ENCODE measurements at regions not wholly inside any gene's neighbourhood (a gene's known extent, or its start where the extent isn't known, plus 50 kb on each side); places are given as distances from the start of the nearest gene placed in this dataset.
"Not testable (repeated sequence)": the region's sequence is repeated elsewhere in the genome, so short reads cannot be mapped to it uniquely, and the experiment has no call there.

DNA sequence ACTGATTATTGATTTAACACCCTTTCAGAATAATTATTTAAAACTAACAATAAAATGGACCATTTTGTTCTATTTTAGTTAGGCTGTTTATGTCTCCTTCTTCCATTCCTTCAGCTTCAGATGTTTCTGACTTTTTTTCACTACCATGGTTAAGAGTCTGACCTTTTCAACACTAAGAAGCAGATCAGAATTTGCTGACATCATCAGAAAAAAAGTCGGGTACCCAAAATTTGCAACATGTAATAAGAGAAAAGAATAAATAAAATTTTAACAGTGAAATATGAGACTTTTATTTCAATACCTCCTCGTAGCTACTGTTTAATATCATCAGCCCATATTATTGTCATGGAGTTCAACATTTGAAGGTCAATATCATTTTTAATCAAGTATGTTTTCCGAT, 1158.3 kb downstream of the RPIA start:
- TF ChIP-seq, protein P1, sequence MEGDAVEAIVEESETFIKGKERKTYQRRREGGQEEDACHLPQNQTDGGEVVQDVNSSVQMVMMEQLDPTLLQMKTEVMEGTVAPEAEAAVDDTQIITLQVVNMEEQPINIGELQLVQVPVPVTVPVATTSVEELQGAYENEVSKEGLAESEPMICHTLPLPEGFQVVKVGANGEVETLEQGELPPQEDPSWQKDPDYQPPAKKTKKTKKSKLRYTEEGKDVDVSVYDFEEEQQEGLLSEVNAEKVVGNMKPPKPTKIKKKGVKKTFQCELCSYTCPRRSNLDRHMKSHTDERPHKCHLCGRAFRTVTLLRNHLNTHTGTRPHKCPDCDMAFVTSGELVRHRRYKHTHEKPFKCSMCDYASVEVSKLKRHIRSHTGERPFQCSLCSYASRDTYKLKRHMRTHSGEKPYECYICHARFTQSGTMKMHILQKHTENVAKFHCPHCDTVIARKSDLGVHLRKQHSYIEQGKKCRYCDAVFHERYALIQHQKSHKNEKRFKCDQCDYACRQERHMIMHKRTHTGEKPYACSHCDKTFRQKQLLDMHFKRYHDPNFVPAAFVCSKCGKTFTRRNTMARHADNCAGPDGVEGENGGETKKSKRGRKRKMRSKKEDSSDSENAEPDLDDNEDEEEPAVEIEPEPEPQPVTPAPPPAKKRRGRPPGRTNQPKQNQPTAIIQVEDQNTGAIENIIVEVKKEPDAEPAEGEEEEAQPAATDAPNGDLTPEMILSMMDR (conservative IDR thresholded peaks at IDR 0.05; ENCODE audit: low read depth, low read length): no peak
- no peak for DNase-seq (ENCODE audit: low read depth)
- no peak overlapping the region for H3K4me3 ChIP-seq (ENCODE audit: low read depth, low read length)

DNA sequence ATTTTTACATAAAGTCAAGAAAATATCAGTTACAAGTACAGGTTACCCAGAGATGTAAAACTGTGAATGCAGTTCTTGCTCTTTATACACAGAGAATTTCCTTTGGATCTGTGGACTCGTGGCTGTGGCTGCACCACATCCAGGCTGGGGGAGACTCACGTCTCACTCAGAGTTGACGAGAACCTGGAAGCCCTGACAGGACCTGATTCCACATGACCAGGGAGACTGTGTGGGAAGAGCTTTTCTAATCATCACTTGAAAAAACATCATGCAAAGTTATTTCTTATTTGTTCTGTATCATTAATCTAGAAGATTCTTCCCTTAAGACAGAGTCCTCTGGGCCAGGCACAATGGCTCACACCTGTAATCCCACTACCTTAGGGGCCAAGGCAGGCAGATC, 1159.0 kb downstream of the RPIA start:
- no peak overlapping the region for H3K4me3 ChIP-seq (ENCODE audit: low read depth, low read length)
- no peak for DNase-seq (ENCODE audit: low read depth)
- TF ChIP-seq, protein P1 (conservative IDR thresholded peaks at IDR 0.05; ENCODE audit: low read depth, low read length): no peak

DNA sequence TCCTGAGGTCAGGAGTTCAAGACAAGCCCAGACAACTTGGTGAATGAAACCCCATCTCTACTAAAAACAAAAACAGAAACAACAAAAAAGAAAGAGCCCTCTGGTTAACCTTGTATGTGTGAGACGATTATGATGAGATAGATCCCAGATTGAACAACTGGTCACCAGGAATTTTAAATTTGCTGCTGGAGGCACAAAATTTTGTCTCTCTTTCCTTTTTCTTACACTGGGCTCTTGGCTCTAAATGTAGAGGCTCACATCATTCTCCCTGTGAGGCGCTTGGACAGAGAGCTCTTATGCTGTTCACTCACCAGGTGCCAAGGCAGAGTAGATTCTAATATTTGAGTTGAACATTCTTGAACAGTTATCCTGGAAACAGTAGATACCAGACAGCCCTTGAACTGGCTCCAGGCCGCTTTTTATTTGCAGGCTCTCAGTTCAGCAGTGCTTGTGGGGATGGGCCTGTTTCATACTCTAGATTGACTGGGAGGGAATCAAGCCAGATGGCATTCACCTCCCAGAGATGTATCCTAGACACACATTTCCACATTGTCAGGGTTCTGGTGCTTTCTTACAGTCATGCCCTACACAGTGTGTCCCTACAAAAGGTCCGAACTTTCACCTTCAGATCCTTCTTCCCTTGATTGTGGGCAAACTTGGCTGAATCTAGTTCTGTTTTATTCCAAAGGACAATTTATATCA, 1159.6 kb downstream of the RPIA start:
- TF ChIP-seq, protein P1 (conservative IDR thresholded peaks at IDR 0.05; ENCODE audit: low read depth, low read length): no peak
- H3K4me3 ChIP-seq (ENCODE audit: low read depth, low read length): no peak overlapping the region
- DNase-seq (ENCODE audit: low read depth): no peak

DNA sequence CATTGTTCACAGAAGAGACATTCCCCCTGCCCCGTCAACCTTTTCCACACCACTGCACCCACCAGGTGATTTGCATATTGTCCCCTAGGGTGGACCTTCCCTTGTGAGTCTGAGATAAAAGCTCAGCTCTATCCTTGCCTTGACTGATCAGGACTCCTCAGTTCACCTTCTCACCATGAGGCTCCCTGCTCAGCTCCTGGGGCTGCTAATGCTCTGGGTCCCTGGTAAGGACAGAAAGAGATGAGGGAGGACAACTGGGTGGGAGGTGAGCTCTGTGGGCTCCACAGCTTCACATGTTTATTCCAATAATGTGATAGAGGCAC, 1160.1 kb downstream of the RPIA start:
- no peak for DNase-seq (ENCODE audit: low read depth)
- no peak overlapping the region for H3K4me3 ChIP-seq (ENCODE audit: low read depth, low read length)
- TF ChIP-seq, protein P1 (conservative IDR thresholded peaks at IDR 0.05; ENCODE audit: low read depth, low read length): no peak

DNA sequence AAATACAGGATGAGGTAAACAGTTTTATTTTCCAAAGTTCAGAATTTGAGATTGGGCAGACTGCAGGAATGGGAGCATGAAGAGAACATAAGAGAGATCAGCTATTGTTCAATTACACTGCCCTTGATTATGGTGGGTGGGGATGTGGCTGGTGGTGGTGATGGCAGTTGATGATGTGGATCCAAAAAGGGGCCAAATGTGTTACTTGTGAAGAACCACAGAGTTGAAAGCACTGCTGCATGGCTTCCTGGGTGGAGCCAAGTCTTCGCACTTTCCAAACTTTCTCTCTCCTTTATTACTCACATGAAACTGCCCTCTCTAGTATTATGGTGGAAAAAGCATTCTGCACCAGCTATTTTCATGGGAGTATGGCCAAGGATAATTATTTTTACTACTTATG, 1162.0 kb downstream of the RPIA start:
- not testable (repeated sequence) for DNase-seq (ENCODE audit: low read depth); H3K4me3 ChIP-seq (ENCODE audit: low read depth, low read length)

DNA sequence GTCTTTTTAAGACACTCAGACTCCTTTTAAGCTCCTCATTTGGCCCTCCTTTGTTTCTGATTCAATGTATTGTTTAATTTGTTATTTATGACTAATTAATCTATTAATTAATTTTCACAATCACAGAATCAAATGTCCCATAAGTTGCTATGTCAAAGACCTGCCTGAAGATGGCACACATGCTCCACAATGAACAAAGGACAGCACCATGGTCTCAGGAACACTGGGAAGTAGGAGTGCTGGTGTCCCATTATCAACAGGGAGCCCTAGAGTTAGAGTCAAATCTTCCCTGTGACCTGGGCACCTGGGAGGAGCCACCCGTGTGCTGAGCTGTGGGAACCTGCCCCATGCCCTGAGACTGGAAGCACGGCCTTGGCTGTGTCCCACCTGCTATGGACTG, 1164.3 kb downstream of the RPIA start:
- TF ChIP-seq, protein P1 (conservative IDR thresholded peaks at IDR 0.05; ENCODE audit: low read depth, low read length): peak; percentile 42
- DNase-seq (ENCODE audit: low read depth): not testable (repeated sequence)

DNA sequence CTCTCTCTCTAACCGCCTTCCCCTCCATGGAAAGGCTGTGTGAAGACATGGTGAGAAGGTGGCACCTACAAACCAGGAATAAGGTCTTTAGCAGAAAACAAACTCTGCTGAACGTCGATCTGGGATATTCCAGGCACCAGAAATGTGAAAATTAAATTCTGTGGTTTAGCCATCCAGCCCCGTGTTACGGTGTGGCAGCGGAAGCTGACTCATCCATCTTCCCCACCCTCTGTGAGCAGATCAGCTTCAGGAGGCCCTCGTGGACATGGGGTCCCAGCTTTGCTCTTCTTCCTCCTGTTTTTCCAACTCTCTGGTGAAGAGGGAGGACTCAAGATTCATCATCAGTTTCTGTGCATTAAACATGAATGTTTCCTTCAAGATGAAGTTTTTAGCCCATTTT, 1164.8 kb downstream of the RPIA start:
- DNase-seq (ENCODE audit: low read depth); H3K4me3 ChIP-seq (ENCODE audit: low read depth, low read length): not testable (repeated sequence)

More for the DNA sequence above, 1164.3 kb downstream of the RPIA start:
- not testable (repeated sequence) for H3K4me3 ChIP-seq (ENCODE audit: low read depth, low read length)

DNA sequence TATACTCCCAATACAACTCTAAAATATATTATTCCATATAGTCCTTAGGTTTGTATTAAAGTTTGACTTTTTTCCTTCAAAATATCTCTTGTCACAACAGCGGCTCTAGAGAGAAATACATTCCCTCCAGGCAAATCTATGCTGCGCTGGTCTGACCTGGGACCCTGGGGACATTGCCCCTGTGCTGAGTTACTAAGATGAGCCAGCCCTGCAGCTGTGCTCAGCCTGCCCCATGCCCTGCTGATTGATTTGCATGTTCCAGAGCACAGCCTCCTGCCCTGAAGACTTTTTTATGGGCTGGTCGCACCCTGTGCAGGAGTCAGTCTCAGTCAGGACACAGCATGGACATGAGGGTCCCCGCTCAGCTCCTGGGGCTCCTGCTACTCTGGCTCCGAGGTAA, 1170.7 kb downstream of the RPIA start:
- not testable (repeated sequence) for H3K4me3 ChIP-seq (ENCODE audit: low read depth, low read length); DNase-seq (ENCODE audit: low read depth)

DNA sequence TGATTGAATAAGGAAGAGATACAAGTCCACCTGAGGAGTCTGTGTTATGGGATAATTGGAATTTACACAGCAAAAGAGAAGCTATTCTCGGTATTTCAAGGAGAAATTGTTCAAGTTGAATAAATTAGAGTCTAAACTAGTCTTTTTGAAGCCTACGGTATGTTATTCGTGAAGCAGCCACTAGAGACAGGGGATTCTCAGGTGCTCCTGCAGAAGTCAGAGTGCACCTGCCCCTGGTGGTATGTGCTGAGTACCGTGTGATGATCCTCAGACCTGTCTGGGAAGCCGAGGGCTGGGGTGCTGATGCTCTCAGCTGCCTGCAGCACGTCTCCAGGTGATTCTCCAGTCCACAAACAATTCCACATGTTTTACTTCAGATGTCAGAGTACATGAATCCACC, 1171.7 kb downstream of the RPIA start:
- not testable (repeated sequence) for H3K4me3 ChIP-seq (ENCODE audit: low read depth, low read length); DNase-seq (ENCODE audit: low read depth)

Data from epithelial cell of proximal tubule (primary cell).